Stimulated activated CD4-positive, alpha-beta T cell treated with anti-CD3 and anti-CD28 coated beads, Interleukin-2, amount 100 ng/mL, for 48 hours (primary cell): ENCODE measurements at regions not wholly inside any gene's neighbourhood (a gene's known extent, or its start where the extent isn't known, plus 50 kb on each side); places are given as distances from the start of the nearest gene placed in this dataset.
"Not testable (repeated sequence)": the region's sequence is repeated elsewhere in the genome, so short reads cannot be mapped to it uniquely, and the experiment has no call there.

Source experiments
- DNase-seq, 2 donors: peaks; one replicate each; pipeline ENCODE4 v3.0.0-alpha.2; 2020

DNA sequence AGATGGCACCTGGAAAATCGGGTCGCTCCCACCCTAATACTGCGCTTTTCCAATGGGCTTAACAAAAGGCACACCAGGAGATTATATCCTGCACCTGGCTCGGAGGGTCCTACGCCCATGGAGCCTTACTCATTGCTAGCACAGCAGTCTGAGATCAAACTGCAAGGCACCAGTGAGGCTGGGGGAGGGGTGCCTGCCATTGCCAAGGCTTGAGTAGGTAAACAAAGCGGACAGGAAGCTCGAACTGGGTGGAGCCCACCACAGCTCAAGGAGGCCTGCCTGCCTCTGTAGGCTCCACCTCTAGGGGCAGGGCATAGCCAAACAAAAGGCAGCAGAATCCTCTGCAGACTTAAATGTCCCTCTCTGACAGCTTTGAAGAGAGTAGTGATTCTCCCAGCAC is 814.8 kb downstream of the SEMA5A start:
- not testable (repeated sequence) for DNase-seq

DNA sequence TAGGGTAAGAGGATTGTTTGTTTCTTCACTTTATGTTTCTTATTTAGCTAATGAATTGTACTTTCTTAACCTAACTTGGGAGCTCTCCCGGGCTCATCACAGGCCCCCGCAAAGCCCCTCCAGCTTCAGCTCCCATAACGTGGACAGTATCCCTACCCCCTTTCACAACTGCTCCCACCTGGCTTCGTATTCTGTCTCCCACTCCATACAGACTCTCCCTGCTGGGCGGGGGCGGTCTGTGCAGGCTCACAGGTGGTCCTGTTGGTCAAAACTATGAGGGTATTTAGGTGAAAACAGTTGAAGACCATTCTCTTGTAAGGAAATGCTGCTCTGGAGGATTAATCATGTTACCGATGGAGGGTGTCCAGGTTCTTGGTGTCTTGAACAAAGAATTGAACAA is 805.3 kb downstream of the SEMA5A start:
- no peak for DNase-seq

DNA sequence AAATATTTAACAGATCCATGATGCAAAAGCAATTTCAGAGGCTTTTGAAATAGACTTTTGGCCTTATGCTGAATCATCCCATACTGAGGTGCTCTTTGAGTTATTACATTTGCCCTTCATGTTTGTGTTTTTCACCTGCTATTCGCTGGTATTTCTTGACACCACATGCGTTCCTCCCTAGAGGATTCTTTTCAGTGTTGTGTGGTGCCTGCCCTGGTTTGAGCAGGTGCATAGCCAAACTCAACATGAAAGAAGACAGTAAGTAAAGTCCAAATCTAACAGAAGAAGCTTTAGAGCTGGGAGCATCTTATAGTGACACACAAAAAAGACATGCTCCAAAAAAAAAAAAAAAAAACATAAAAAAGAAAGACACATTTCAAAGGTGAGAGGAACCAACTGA is 796.3 kb downstream of the SEMA5A start:
- no peak for DNase-seq

DNA sequence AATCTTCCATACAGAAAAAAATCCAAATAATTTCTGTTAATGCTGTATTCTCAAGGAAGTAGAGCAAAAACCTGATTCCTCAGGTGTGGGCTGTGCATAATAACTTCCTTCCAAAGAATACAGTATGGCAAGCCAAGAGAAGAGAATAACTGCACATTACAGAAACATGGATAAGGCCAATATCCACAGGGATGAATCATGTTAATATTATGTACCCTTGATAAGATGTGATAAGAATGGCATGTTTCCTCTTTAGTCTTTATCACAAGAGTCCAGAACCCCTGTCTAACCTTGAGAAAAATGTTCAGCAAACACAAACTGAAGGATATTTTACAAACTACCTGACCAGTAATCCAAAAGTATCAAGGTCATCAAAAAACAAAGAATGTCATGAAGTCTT is 795.8 kb downstream of the SEMA5A start:
- no peak for DNase-seq

DNA sequence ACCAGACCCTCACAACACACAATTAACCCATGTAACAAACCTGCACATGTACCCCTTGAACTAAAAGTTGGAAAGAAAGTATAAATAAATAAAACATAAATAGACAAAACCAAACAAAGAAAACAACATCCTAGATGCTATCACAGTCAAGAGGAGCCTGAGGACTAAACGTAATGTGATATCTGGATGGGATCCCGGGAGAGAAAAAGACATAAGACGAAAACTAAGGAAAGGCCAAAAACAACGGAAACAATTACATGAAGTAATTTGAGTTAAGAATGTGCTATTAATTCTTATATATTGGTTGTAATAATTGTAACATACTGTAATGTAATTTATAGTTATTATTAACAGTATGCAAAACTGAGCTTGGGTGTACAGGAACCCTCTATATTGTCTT is 793.9 kb downstream of the SEMA5A start:
- no peak for DNase-seq

DNA sequence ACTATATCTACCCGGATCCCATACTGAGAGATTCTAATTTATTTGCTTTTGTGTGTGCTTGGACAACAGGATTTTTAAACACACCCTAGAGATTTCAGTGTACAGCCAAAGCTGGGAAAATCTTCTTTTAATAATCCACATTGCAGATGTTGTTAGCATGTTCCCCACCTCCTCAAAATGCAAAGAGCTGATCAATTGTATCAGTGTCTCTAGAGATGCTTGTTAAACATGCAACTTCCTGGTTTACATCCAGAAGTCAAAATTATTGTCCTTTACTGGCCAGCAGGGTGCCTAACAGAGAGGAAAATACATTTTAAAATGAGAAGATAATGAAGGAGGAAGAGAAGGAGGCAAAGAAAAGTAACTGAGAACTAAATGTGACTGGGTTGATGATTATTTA is 793.3 kb downstream of the SEMA5A start:
- no peak for DNase-seq

GRCh38 chr5:8756498-8757084 is 789.3 kb downstream of the SEMA5A start:
- no peak for DNase-seq

DNA sequence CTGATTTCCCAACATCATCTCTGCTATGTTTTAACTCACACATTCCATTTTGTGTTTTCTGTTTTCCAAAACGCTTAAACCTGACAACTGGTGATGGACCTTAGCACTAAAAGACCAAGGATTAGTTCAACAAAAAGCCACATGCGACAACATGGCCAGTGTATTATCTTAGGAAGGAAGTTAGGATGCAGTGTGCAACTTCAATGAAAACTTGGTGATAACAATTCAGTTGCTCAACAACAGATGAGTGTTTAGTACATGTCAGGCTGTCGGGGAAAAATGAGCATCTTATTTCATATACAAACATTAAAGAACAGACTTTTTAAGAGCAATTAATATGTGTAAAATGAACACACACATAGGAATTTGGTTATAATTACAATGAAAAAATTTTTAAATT is 780.0 kb downstream of the SEMA5A start:
- no peak for DNase-seq

- no peak for DNase-seq
These were observed 779.4 kb downstream of the SEMA5A start for GRCh38 chr5:8766448-8766847.

DNA sequence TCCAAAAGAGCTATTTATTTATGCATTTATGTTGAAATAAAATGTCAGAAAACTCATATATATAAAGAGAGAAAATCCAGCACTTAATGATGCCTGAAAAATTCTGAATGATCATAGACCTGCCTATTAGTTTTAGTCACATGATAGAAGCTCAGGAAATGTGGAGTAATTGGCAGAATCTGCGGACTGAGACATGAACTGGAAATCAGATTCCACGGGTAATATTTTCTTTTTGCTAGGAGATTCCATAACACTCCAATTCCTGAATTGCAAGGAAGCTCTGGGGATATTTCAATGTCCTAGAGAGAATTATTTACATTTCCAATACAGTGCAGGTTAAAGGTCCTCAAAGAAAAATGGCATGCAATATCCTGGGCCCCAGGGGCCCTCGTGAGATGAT is 778.8 kb downstream of the SEMA5A start:
- no peak for DNase-seq

DNA sequence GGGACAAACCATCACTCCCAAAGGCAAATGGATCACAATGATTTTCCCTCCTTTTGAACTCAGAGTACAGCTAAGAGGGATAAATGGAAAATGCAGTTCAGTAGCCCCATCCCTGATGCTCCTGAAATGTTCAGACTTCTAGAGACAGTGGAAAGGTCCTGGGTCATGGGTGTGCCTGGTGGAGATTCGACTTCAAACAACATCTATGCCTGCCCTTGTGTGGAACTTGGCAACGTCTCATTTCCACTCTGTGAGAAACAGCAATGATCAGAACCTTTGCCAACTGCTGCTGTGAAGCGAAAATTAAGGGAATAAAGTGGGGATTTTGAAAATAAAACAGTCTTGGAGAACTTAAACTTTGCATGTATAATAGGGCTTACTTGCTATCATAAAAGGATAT is 778.1 kb downstream of the SEMA5A start:
- no peak for DNase-seq

GRCh38 chr5:8769631-8770030 is 776.2 kb downstream of the SEMA5A start:
- DNase-seq, result no peak

DNA sequence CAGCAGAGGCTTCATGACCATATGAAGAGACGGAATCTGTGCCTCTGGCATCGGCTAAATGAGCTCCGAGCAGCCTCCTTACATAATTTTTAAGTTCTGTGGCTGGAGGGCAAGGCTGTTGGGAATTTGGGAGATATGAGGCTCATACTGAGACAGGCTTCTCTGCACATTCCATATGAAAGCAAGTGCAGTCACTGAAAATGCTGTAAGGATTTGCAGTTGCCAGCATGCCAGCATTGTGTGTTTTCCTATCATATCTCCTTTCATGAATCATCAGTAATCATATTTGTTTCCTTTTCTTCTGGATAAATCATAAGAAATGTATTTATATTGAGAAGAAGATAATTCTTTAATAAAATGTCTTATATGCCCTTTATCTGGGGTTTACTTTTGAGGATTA is 775.4 kb downstream of the SEMA5A start:
- no peak for DNase-seq

DNA sequence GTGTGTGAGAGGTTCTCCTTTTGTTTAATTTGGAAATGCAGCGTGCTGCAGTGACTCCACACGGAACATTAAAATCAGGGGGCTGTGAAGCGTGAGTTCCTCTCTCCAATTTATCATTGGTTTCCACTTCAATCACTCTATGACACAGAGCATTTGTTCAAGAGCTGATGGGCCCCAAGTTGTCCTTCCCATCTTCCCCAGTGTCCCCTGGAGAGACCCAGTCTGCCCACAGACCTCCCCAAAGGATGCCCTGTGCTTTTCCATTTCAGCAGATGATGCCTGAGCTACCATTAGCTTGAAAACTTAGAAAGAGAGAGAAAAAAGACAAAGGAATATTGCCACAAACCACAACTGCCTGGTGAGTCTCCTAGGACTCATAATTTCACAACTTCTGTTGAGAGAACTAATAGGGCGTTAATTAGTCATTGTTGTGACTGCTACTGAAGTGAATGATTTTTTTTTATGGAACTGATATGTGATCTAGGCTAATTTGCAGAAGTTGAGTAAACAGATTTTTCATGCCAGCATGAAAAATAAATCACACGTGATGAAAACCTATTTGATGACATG is 772.7 kb downstream of the SEMA5A start:
- DNase-seq, result no peak

DNA sequence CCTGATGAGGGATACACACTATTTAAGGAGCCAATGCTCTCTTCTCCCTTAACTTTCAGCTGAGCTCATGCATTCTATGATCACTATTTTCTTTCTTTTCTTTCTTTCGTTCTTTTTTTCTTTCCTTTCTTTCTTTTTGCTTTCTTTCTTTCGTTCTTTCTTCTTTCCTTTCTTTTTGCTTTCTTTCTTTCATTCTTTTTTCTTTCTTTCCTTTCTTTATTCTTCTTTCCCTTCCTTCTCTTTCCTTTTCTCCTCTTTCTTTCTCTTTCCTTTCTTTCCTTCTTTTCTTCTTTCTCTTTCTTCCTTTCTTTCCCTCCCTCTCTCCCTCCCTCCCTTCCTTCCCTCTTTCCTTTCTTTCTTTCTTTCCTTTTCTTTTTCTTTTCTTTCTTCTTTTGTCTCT is 761.2 kb downstream of the SEMA5A start:
- no peak for DNase-seq

DNA sequence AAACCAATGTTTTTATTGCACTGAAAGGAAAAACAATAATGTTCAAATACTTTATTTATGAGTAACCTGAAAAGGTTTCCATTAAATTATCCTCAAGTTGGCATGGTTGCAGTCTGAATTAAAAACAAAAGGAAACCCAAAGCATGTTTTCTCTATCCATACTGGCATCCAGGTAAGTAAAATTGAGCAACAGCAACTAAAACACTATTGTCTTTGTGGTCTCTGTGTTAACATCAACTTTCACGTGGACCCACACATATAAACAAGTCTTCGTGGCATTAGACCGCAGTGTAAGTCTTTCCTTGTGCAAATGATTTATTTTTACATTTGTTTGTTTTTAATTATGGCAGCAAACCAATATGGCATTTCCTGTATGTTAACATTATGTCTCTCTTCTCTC is 757.6 kb downstream of the SEMA5A start:
- no peak for DNase-seq

DNA sequence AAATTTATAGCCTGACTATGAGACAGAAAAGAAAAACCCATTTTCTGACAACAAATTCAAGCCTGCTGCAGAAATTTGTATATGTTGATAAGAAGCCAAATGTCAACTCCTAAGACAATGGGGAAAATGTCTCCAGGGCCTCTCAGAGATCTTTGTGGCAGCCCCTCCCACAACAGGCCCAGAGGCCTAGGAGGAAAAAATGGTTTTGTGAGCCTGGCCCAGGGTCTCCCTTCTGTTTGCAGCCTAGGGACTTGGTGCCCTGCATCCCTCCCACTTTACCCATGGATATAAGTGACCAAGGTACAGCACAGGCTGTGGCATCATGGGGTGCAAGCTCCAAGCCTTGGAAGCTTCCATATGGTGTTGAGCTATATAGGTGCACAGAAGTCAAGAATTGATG is 740.2 kb downstream of the SEMA5A start:
- no peak for DNase-seq

DNA sequence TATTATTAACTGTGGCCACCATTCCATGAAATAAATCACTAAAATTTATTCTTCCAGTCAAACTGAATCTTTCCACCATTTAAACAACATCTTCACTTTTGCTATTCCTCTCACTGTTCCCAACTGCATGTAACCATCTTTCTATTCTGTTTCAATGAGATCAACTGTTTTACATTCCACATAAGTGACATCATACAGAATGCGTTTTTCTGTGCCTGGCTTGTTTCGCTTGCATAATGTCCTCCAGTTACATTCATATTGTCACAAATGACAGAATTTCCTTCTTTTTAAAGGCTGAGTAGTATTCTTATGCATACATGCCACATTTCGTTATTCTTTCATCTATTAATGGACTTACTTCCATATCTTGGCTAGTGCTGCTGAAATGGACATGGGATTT is 738.2 kb downstream of the SEMA5A start:
- no peak for DNase-seq

GRCh38 chr5:8811581-8811980 is 734.3 kb downstream of the SEMA5A start:
- DNase-seq, result no peak

- no peak for DNase-seq
These were observed 732.7 kb downstream of the SEMA5A start for GRCh38 chr5:8813180-8813579.

DNA sequence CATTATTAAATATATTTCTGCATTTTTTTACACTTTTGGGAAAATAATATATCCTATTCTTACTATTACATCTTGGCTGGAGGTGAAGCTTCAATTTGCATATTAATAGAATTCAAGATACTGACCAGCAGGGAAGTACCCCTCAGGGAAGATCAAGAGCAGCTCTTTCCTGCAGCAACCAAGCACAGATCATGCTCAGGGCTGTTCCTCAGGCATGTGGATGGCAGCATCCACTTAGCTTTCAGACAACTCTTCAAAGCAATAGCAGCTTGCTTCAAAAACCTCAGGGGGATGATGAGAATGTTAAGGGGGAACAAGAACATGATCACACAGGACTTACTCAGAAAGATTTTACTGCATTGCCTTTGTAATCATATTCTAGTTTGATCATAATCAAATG is 731.8 kb downstream of the SEMA5A start:
- DNase-seq, result no peak

- no peak for DNase-seq
These were observed 721.5 kb downstream of the SEMA5A start for GRCh38 chr5:8824371-8824770.

GRCh38 chr5:8825139-8825757 is 720.6 kb downstream of the SEMA5A start:
- DNase-seq, result no peak

- no peak for DNase-seq
These were observed 719.4 kb downstream of the SEMA5A start for GRCh38 chr5:8826508-8826907.

- DNase-seq, result no peak
These were observed 718.2 kb downstream of the SEMA5A start for GRCh38 chr5:8827696-8828095.
